ENCODE measurements at regions not wholly inside any gene's neighbourhood (a gene's known extent, or its start where the extent isn't known, plus 50 kb on each side); places are given as distances from the start of the nearest gene placed in this dataset.

- H3K4me3 ChIP-seq (ENCODE audit: low read depth, low read length), result no peak overlapping the region
- H2AFZ ChIP-seq (ENCODE audit: insufficient read depth, low read length, poor library complexity), result no peak overlapping the region
- H2BK12ac ChIP-seq (ENCODE audit: low read length), result no peak overlapping the region
- no peaks in the 10 kb centered on the region for H3K4me1 ChIP-seq (ENCODE audit: control insufficient read depth in 1 of 2, insufficient read depth in 2 of 2, low read length in 2 of 2)
- H3K27me3 ChIP-seq (ENCODE audit: insufficient read depth, low read length), result no peaks in the 10 kb centered on the region
- no peak overlapping the region for H2BK120ac ChIP-seq (ENCODE audit: insufficient read depth, low read length, poor library complexity)
- H4K8ac ChIP-seq (ENCODE audit: low read depth, low read length), result no peak overlapping the region
- H3K14ac ChIP-seq (ENCODE audit: low read length), result no peak overlapping the region
- no peak overlapping the region for H3K4me2 ChIP-seq (ENCODE audit: low read length)
- H3K27ac ChIP-seq (ENCODE audit: low read depth, low read length), result no peak overlapping the region
- H3K9ac ChIP-seq (ENCODE audit: low read length), result no peak overlapping the region
- no peaks in the 10 kb centered on the region for H3K79me1 ChIP-seq (ENCODE audit: low read length)
- H3K23ac ChIP-seq (ENCODE audit: low read length), result no peak overlapping the region
- no peak overlapping the region for H3K4ac ChIP-seq (ENCODE audit: low read depth, low read length)
- H3K36me3 ChIP-seq (ENCODE audit: control insufficient read depth in 1 of 2, insufficient read depth in 2 of 2, low read length in 2 of 2), result no peaks in the 10 kb centered on the region
- H3K9me3 ChIP-seq (ENCODE audit: insufficient read depth, low read depth, low read length), result no peaks in the 10 kb centered on the region
- no peak overlapping the region for H2AK5ac ChIP-seq (ENCODE audit: low read length)
- DNase-seq, result no peak
- no peak overlapping the region for H3K18ac ChIP-seq (ENCODE audit: low read length)
- H4K91ac ChIP-seq (ENCODE audit: low read depth, low read length), result no peak overlapping the region
- H2BK5ac ChIP-seq (ENCODE audit: low read depth, low read length, poor library complexity), result no peak overlapping the region
- H4K12ac ChIP-seq (ENCODE audit: low read depth, low read length), result no peak overlapping the region
- H3K79me2 ChIP-seq (ENCODE audit: control insufficient read depth, insufficient read depth, low read length, poor library complexity), result no peaks in the 10 kb centered on the region
Measured at GRCh38 chr2:107112561-107112960, 226.6 kb upstream of the ST6GAL2 start.

GRCh38 chr2:107128381-107128780, 242.4 kb upstream of the ST6GAL2 start:
- DNase-seq, result no peak
- Histone ChIP-seq H3K79me2 (ENCODE audit: control insufficient read depth, insufficient read depth, low read length, poor library complexity) (no peaks in the 10 kb centered on the region), H3K27me3 (ENCODE audit: insufficient read depth, low read length) (no peaks in the 10 kb centered on the region), H2BK120ac (ENCODE audit: insufficient read depth, low read length, poor library complexity) (no peak overlapping the region), H3K4me2 (ENCODE audit: low read length) (no peak overlapping the region), H3K4me3 (ENCODE audit: low read depth, low read length) (no peak overlapping the region), H2BK5ac (ENCODE audit: low read depth, low read length, poor library complexity) (no peak overlapping the region), H3K14ac (ENCODE audit: low read length) (no peak overlapping the region), H3K36me3 (ENCODE audit: control insufficient read depth in 1 of 2, insufficient read depth in 2 of 2, low read length in 2 of 2) (no peaks in the 10 kb centered on the region), H3K18ac (ENCODE audit: low read length) (no peak overlapping the region), H3K23ac (ENCODE audit: low read length) (no peak overlapping the region), H4K12ac (ENCODE audit: low read depth, low read length) (no peak overlapping the region), H2AK5ac (ENCODE audit: low read length) (no peak overlapping the region), H3K4me1 (ENCODE audit: control insufficient read depth in 1 of 2, insufficient read depth in 2 of 2, low read length in 2 of 2) (no peaks in the 10 kb centered on the region), H3K79me1 (ENCODE audit: low read length) (no peaks in the 10 kb centered on the region), H3K9me3 (ENCODE audit: insufficient read depth, low read depth, low read length) (no peaks in the 10 kb centered on the region), H4K8ac (ENCODE audit: low read depth, low read length) (no peak overlapping the region), H2BK12ac (ENCODE audit: low read length) (no peak overlapping the region), H3K27ac (ENCODE audit: low read depth, low read length) (no peak overlapping the region), H4K91ac (ENCODE audit: low read depth, low read length) (no peak overlapping the region), H2AFZ (ENCODE audit: insufficient read depth, low read length, poor library complexity) (no peak overlapping the region), H3K4ac (ENCODE audit: low read depth, low read length) (no peak overlapping the region), H3K9ac (ENCODE audit: low read length) (no peak overlapping the region)
- no CpG with 5 or more reads among the region's 2 CpGs for WGBS (ENCODE audit: extremely low coverage, insufficient coverage, insufficient read length)

- DNase-seq, result no peak
- Histone ChIP-seq H2AK5ac (ENCODE audit: low read length) (no peak overlapping the region), H3K79me1 (ENCODE audit: low read length) (no peaks in the 10 kb centered on the region), H3K27me3 (ENCODE audit: insufficient read depth, low read length) (no peaks in the 10 kb centered on the region), H4K12ac (ENCODE audit: low read depth, low read length) (no peak overlapping the region), H4K8ac (ENCODE audit: low read depth, low read length) (no peak overlapping the region), H2BK5ac (ENCODE audit: low read depth, low read length, poor library complexity) (no peak overlapping the region), H2AFZ (ENCODE audit: insufficient read depth, low read length, poor library complexity) (no peak overlapping the region), H3K4me3 (ENCODE audit: low read depth, low read length) (no peak overlapping the region), H3K14ac (ENCODE audit: low read length) (no peak overlapping the region), H3K79me2 (ENCODE audit: control insufficient read depth, insufficient read depth, low read length, poor library complexity) (no peaks in the 10 kb centered on the region), H2BK120ac (ENCODE audit: insufficient read depth, low read length, poor library complexity) (no peak overlapping the region), H3K4ac (ENCODE audit: low read depth, low read length) (no peak overlapping the region), H3K4me1 (ENCODE audit: control insufficient read depth in 1 of 2, insufficient read depth in 2 of 2, low read length in 2 of 2) (no peaks in the 10 kb centered on the region), H3K9ac (ENCODE audit: low read length) (no peak overlapping the region), H3K23ac (ENCODE audit: low read length) (no peak overlapping the region), H2BK12ac (ENCODE audit: low read length) (no peak overlapping the region), H3K4me2 (ENCODE audit: low read length) (no peak overlapping the region), H3K27ac (ENCODE audit: low read depth, low read length) (no peak overlapping the region), H3K18ac (ENCODE audit: low read length) (no peak overlapping the region), H3K9me3 (ENCODE audit: insufficient read depth, low read depth, low read length) (peaks cover 2% of the 10 kb centered on the region), H3K36me3 (ENCODE audit: control insufficient read depth in 1 of 2, insufficient read depth in 2 of 2, low read length in 2 of 2) (no peaks in the 10 kb centered on the region), H4K91ac (ENCODE audit: low read depth, low read length) (no peak overlapping the region)
- no CpG with 5 or more reads among the region's 11 CpGs for WGBS (ENCODE audit: extremely low coverage, insufficient coverage, insufficient read length)
Measured at GRCh38 chr2:107132070-107132469, 246.1 kb upstream of the ST6GAL2 start.

- Histone ChIP-seq H3K4me1 (ENCODE audit: control insufficient read depth in 1 of 2, insufficient read depth in 2 of 2, low read length in 2 of 2) (no peaks in the 10 kb centered on the region), H3K9ac (ENCODE audit: low read length) (no peak overlapping the region), H3K4me3 (ENCODE audit: low read depth, low read length) (no peak overlapping the region), H2AK5ac (ENCODE audit: low read length) (no peak overlapping the region), H3K14ac (ENCODE audit: low read length) (no peak overlapping the region), H3K27me3 (ENCODE audit: insufficient read depth, low read length) (no peaks in the 10 kb centered on the region), H3K36me3 (ENCODE audit: control insufficient read depth in 1 of 2, insufficient read depth in 2 of 2, low read length in 2 of 2) (no peaks in the 10 kb centered on the region), H3K9me3 (ENCODE audit: insufficient read depth, low read depth, low read length) (peaks cover 2% of the 10 kb centered on the region), H3K4ac (ENCODE audit: low read depth, low read length) (no peak overlapping the region), H3K23ac (ENCODE audit: low read length) (no peak overlapping the region), H4K12ac (ENCODE audit: low read depth, low read length) (no peak overlapping the region), H4K91ac (ENCODE audit: low read depth, low read length) (no peak overlapping the region), H2BK120ac (ENCODE audit: insufficient read depth, low read length, poor library complexity) (no peak overlapping the region), H3K18ac (ENCODE audit: low read length) (no peak overlapping the region), H3K79me2 (ENCODE audit: control insufficient read depth, insufficient read depth, low read length, poor library complexity) (no peaks in the 10 kb centered on the region), H3K79me1 (ENCODE audit: low read length) (no peaks in the 10 kb centered on the region), H3K27ac (ENCODE audit: low read depth, low read length) (no peak overlapping the region), H4K8ac (ENCODE audit: low read depth, low read length) (no peak overlapping the region), H2AFZ (ENCODE audit: insufficient read depth, low read length, poor library complexity) (no peak overlapping the region), H2BK5ac (ENCODE audit: low read depth, low read length, poor library complexity) (no peak overlapping the region), H2BK12ac (ENCODE audit: low read length) (no peak overlapping the region), H3K4me2 (ENCODE audit: low read length) (no peak overlapping the region)
- WGBS (ENCODE audit: extremely low coverage, insufficient coverage, insufficient read length), result no CpG with 5 or more reads among the region's 4 CpGs
- DNase-seq, result no peak
Measured at GRCh38 chr2:107132746-107133145, 246.8 kb upstream of the ST6GAL2 start.

Measured in trophoblast cell (in vitro differentiated cells and primary cell).